GM12872 (cell line): ENCODE measurements at regions not wholly inside any gene's neighbourhood (a gene's known extent, or its start where the extent isn't known, plus 50 kb on each side); places are given as distances from the start of the nearest gene placed in this dataset.

ENCODE experiments used
- TF ChIP-seq, protein P1 (sequence below): IDR thresholded peaks from 3 replicates; pipeline ENCODE4 v1.5.1; 2011; ENCODE audit warnings: low read depth, mild to moderate bottlenecking, low read length, moderate library complexity; ENCODE audit not compliant: insufficient read depth

DNA sequence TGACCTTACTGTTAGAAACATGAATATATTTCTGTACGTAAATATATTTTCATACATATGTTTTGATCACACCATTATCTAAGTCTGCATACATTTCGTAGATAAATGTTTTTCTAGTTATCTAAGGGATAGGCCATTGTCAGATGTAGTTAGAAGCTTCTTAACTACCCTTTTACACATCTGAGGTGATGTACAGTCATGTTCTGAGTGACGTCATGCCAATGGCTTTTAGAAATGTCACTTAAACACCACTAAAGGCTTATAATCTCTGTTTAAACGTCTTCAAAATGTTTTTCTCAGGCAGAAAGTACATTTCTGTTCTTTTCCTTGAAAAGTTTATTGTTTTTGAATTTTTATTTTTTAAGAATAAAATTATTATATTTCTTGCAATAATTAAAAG, 781.9 kb downstream of the MRPL39 start:
- TF ChIP-seq, protein P1, sequence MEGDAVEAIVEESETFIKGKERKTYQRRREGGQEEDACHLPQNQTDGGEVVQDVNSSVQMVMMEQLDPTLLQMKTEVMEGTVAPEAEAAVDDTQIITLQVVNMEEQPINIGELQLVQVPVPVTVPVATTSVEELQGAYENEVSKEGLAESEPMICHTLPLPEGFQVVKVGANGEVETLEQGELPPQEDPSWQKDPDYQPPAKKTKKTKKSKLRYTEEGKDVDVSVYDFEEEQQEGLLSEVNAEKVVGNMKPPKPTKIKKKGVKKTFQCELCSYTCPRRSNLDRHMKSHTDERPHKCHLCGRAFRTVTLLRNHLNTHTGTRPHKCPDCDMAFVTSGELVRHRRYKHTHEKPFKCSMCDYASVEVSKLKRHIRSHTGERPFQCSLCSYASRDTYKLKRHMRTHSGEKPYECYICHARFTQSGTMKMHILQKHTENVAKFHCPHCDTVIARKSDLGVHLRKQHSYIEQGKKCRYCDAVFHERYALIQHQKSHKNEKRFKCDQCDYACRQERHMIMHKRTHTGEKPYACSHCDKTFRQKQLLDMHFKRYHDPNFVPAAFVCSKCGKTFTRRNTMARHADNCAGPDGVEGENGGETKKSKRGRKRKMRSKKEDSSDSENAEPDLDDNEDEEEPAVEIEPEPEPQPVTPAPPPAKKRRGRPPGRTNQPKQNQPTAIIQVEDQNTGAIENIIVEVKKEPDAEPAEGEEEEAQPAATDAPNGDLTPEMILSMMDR = no peak

DNA sequence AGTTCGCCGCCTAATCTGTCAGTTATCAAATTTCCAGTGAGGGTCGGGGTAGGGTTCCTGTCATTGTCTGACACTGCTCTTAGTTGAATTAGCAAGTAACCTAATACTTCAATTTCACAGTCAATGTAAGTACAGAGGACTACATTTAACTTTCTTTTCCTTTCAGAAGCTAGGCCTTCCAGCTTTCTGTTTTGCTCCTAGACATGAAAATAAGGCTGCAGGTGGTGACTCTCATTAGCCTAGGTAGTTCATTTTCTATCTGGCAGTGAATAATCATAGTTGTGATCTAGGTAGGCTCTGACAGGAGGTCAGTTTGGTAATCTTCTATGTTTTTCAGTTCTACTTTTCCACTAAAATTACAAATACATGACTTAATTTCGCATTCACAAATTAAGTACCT, 783.1 kb downstream of the MRPL39 start:
- TF ChIP-seq, protein P1 = no peak

DNA sequence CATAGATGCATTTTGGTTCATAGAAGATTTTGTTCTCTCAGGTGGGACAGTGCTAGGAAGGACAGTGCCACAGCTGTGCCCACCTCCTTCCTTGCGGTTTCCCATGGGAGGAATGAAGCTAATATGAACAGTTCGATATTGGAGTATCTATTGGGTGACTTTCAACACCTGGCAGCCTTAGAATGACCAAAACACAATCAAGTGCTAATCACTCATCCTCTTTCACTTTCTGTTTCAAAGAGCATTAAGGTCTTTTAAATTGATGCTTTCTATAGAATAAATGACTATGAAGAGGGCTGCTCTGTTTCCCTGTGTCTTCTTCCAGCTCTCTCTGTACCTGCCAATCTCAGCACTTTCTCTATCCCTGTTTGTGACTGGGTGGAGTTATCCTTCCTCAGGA, 784.0 kb downstream of the MRPL39 start:
- TF ChIP-seq, protein P1 = no peak

DNA sequence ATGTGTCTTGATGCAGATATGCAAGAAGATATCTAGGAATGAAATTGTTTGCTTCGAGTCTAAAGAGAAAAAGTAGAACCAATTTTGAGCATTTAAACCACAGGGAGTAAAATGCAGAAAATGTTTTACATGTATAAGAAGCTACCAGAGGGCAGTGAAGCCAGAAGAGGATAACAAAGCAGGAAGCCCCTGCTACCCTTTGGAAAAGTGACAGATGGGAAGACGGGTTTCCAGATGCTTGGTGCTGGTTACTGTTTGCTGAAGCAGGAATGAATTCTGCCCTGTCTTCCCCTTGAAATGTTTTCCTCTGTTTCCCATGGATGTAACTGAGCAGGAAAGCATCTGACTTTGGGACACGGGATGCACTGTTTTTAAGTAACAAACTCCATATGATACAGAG, 822.2 kb downstream of the MRPL39 start:
- TF ChIP-seq, protein P1 = no peak

DNA sequence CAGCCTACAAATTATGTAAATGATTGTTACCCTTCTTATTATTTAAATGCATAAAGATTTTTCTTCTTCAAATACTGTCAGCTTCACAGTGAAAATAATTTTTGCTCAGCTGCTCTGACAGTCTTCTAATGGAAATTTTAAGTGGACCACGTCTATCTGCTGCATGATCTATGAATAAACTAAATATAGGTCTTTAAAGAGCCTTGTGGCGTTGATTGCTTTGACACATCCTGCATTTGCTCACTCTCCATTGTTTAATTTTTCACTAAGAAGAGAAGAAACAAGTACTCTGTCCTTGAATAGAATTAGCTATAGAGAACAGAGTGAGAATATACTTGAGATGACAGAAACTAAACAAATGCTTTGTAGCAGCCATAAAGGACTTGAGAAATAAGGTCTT, 826.1 kb downstream of the MRPL39 start:
- TF ChIP-seq, protein P1 = no peak

DNA sequence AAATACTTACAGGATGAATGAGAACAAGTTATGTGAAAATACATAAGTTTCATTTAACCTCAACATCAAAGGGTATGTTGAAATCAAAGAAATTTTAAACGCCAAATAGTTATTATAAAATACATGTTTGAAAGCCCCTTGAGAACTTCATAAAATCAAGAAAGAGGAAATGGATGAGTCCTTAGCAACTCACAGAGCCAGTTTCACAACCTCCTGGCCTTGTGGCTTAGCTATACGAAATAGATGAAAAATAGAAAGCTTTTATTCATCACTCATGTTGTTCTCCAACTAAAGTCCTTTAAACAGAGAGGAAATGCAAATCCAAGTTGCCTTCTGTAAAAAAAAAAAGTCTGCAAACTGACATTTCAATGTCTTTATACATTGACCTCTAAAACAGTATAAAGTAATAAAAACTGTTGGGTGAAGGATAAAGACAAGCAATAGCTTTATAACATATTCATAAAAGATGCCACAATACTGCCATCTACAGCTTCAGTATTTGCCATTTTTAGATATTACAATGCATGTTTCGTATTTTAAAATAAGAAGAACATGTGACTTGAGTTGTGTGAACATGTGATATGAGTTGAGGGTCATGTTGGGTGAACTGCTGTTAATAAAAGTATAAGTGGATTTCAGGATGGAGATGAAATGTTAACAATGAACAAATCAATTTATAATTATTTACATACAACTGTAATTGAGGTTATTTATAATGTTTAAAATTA, 847.8 kb downstream of the MRPL39 start:
- TF ChIP-seq, protein P1 = no peak

DNA sequence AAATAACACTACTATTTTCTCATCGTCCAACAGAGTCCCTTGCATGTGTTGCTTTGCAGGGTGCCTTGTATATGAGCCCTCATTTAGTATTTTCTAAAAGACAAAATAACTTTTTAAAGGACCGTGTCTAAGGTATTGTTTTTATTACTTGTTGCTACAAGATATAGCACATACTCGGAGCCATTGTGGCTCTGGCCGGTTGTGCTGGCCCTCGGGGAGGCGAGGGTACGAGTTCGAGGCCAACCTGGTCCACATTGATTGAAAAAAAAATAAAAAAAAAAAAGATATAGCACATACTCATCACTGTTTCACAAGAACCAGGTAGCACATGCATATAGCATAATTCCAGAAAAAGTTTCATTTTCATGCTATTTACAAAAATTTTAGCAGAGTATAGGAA, 869.2 kb downstream of the MRPL39 start:
- TF ChIP-seq, protein P1 = no peak
